Transverse colon (tissue), 4 donors: ENCODE measurements at regions not wholly inside any gene's neighbourhood (a gene's known extent, or its start where the extent isn't known, plus 50 kb on each side); places are given as distances from the start of the nearest gene placed in this dataset.
"Not testable (repeated sequence)": the region's sequence is repeated elsewhere in the genome, so short reads cannot be mapped to it uniquely, and the experiment has no call there.

ENCODE experiments used
- DNase-seq: peaks from one replicate; pipeline ENCODE4 v3.0.0-alpha.2; 2019
- H3K27ac ChIP-seq, 4 donors: fragments of 200-600 bp; sonication (generic); 2 replicates each; pipeline ENCODE4 v1.5.1; 2016 to 2018; ENCODE audit warnings: inconsistent platforms in 4 of 4
- H3K27me3 ChIP-seq: fragments of 200-600 bp; sonication (generic); 2 replicates; pipeline ENCODE4 v1.5.1; 2017; ENCODE audit warnings: inconsistent platforms
- H3K36me3 ChIP-seq, 4 donors: fragments of 200-600 bp; sonication (generic); 2 replicates each; pipeline ENCODE4 v1.5.1; 2017 to 2019; ENCODE audit warnings: inconsistent platforms in 4 of 4
- H3K4me1 ChIP-seq, 4 donors: fragments of 200-600 bp; sonication (generic); 2 replicates each; pipeline ENCODE4 v1.5.1; 2017 to 2020; ENCODE audit warnings: inconsistent platforms in 4 of 4
- H3K4me3 ChIP-seq, 4 donors: fragments of 200-600 bp; sonication (generic); 1 replicate in 1 of 4; 2 replicates in 3 of 4; pipeline versions ENCODE4 v1.5.1 to v1.6.1; 2017 to 2019; ENCODE audit warnings: inconsistent platforms in 4 of 4
- H3K9me3 ChIP-seq, 2 donors: fragments of 200-600 bp; sonication (generic); 2 replicates each; pipeline ENCODE4 v1.5.1; 2017 to 2019; ENCODE audit warnings: inconsistent platforms in 2 of 2
- CTCF ChIP-seq, 5 experiments: fragments of 200-600 bp in 3 of 5; fragments of 450-650 bp in 2 of 5; sonication (generic) in 3 of 5; IDR thresholded peaks; 1 replicate in 2 of 5; 2 replicates in 3 of 5; pipeline ENCODE4 v1.5.1; 2016 to 2017; ENCODE audit warnings: antibody characterized with exemption in 5 of 5, inconsistent platforms in 3 of 5, mild to moderate bottlenecking in 2 of 5, moderate library complexity in 1 of 5
- EP300 ChIP-seq: sonication (generic); formaldehyde crosslinking; IDR thresholded peaks from one replicate; pipeline ENCODE4 v1.6.1; 2017; ENCODE audit warnings: antibody characterized with exemption, low read depth
- POLR2A ChIP-seq: fragments of 450-650 bp; IDR thresholded peaks from one replicate; pipeline ENCODE4 v1.6.1; 2016; ENCODE audit warnings: antibody characterized with exemption, mild to moderate bottlenecking, moderate library complexity
- POLR2AphosphoS5 ChIP-seq, 3 donors: sonication (generic); formaldehyde crosslinking; IDR thresholded peaks; one replicate each; pipeline ENCODE4 v1.6.1; 2016; ENCODE audit warnings: antibody characterized with exemption in 3 of 3
- WGBS, 2 donors: methylation state at CpG; one replicate each; pipeline ENCODE4 v1.1.5; 2018; ENCODE audit warnings: low coverage in 1 of 2; 5-methylcytosine and 5-hydroxymethylcytosine counted together
- in situ Hi-C, 4 donors: fragments of 200-750 bp; cut with MboI; loops; one replicate each; pipeline versions ENCODE4 v1.15.0 to v1.15.1; 2017; ENCODE audit warnings: low sequenced_read_pairs in 3 of 4, low pct_ligation_motif_present in 1 of 4, low pct_unique_long_range_greater_than_20kb in 1 of 4
- intact Hi-C: fragments of 100-400 bp; cut with DNase I; formaldehyde crosslinking; loops from one replicate; pipeline ENCODE4 v1.15.1; 2023; ENCODE audit warnings: low total_unique reads

GRCh38 chr14:30355431-30355913 is 203.5 kb upstream of the G2E3 start:
- intact Hi-C loops, result no loop called here
- H3K4me1 ChIP-seq, result no peaks in the 10 kb centered on the region
- H3K27me3 ChIP-seq, result peaks cover 3% of the 10 kb centered on the region
- in situ Hi-C loops, result no loop called here
- no peak for TF ChIP-seq CTCF (IDR thresholded peaks at IDR 0.05)
- no peak for TF ChIP-seq EP300
- TF ChIP-seq POLR2AphosphoS5 (IDR thresholded peaks at IDR 0.05), result no peak
- TF ChIP-seq POLR2A, result no peak
- H3K4me3 ChIP-seq, result no peak overlapping the region
- no peaks in the 10 kb centered on the region for H3K9me3 ChIP-seq
- no peaks in the 10 kb centered on the region for H3K36me3 ChIP-seq
- 30 to 44% methylated on average over 5 of the region's 5 CpGs for WGBS, 2 donors
- H3K27ac ChIP-seq, result no peak overlapping the region
- DNase-seq, result no peak

GRCh38 chr14:30356438-30357202 is 202.3 kb upstream of the G2E3 start:
- Histone ChIP-seq H3K4me1 (no peaks in the 10 kb centered on the region), H3K27ac (no peak overlapping the region), H3K4me3 (no peak overlapping the region), H3K27me3 (peaks cover 3% of the 10 kb centered on the region), H3K36me3 (no peaks in the 10 kb centered on the region), H3K9me3 (no peaks in the 10 kb centered on the region)
- WGBS, 2 donors, result 70 to 84% methylated on average over 6 to 7 of the region's 7 CpGs
- TF ChIP-seq POLR2AphosphoS5 (IDR thresholded peaks at IDR 0.05) (no peak), CTCF (IDR thresholded peaks at IDR 0.05) (no peak), POLR2A (no peak), EP300 (no peak)
- intact Hi-C loops (no loop called here), in situ Hi-C loops (no loop called here)
- no peak for DNase-seq

GRCh38 chr14:30357791-30358190 is 201.2 kb upstream of the G2E3 start:
- WGBS, 2 donors, result 90 to 94% methylated on average over 6 to 8 of the region's 8 CpGs
- TF ChIP-seq POLR2A, result no peak
- TF ChIP-seq CTCF (IDR thresholded peaks at IDR 0.05), result no peak
- no peak for DNase-seq
- Histone ChIP-seq H3K4me3 (no peak overlapping the region), H3K27ac (no peak overlapping the region), H3K27me3 (peaks cover 3% of the 10 kb centered on the region), H3K36me3 (no peaks in the 10 kb centered on the region), H3K4me1 (no peaks in the 10 kb centered on the region), H3K9me3 (no peaks in the 10 kb centered on the region)
- intact Hi-C loops, result no loop called here
- in situ Hi-C loops, result no loop called here

DNA sequence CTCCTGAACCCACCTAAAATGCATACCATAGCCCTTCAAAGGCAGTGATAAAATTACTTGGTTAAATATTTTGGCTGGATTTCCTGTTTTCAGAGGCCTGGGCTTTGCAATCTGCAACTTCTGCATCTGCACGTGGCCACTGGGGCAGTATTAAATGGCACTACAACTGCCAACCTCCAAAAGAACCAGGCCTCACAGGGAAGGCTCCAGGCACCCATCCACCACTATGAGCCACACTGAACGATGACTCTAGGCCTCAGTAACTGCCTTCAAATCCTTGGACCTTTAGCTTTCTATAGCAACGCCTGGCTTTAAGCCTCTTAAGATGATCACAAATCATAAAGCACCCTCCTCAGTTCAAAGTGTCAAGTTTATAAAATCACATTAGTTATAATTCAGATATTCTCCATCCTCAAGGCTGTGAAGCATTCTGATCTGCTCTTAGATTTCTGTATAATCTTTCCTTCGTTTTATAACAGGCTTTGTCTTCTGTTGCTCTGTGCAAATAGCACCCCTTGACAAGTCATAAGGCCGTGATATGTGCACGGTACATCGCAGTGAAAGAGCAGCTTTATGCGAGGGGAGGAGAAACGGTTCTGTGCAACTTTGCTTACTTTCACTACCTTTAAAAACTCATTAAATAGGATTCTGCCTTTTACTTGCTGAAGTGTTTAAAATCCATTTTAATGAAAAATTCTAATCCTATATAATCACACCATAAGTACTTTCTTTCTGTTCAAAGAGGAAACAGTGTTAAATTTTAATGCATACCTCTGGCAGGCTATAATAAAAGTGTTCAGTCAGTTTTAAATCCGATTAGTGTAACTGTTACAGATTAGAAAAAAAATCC is 196.4 kb upstream of the G2E3 start:
- 44 to 56% methylated on average over 8 to 10 of the region's 10 CpGs for WGBS, 2 donors
- H3K4me3 ChIP-seq, result no peak overlapping the region
- no peaks in the 10 kb centered on the region for H3K4me1 ChIP-seq
- no peaks in the 10 kb centered on the region for H3K9me3 ChIP-seq
- H3K27ac ChIP-seq, result no peak overlapping the region
- intact Hi-C loops, result no loop called here
- DNase-seq, result no peak
- in situ Hi-C loops, result no loop called here
- no peak for TF ChIP-seq CTCF (IDR thresholded peaks at IDR 0.05)
- TF ChIP-seq EP300, result no peak
- peaks cover 3% of the 10 kb centered on the region for H3K27me3 ChIP-seq
- no peaks in the 10 kb centered on the region for H3K36me3 ChIP-seq

DNA sequence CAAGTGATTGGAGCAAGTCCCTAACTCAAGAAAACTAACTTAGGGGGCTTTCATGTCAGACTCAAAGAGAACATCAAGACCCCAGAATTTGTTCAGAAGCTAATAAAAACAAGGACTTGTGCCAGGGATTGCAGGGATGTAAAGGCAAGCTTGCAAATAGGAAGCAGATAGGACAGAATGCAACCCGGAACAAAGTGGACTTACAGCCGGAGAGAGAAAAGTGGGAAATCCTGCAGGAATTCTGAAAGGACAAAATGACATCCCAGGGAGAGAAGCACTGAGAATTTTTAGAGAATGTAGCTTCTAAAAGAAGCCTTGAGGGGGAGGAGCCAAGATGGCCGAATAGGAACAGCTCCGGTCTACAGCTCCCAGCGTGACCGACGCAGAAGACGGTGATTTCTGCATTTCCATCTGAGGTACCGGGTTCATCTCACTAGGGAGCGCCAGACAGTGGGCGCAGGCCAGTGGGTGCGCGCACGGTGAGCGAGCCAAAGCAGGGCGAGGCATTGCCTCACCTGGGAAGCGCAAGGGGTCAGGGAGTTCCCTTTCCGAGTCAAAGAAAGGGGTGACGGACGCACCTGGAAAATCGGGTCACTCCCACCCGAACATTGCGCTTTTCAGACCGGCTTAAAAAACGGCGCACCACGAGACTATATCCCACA is 195.6 kb upstream of the G2E3 start:
- intact Hi-C loops, H3K27me3 ChIP-seq, H3K4me1 ChIP-seq, DNase-seq, H3K36me3 ChIP-seq, H3K4me3 ChIP-seq, H3K9me3 ChIP-seq, in situ Hi-C loops, H3K27ac ChIP-seq: not testable (repeated sequence)
- 90 to 94% methylated on average over 9 to 22 of the region's 27 CpGs for WGBS, 2 donors
